IMR-90 (cell line): ENCODE measurements at regions not wholly inside any gene's neighbourhood (a gene's known extent, or its start where the extent isn't known, plus 50 kb on each side); places are given as distances from the start of the nearest gene placed in this dataset.

Experiments
- ATAC-seq: fragments of 200-7000 bp; cut with Tn5 transposase; 2 replicates; pipeline ENCODE4 v1.9.1; 2020; ENCODE audit warnings: low read depth, mild to moderate bottlenecking, moderate library complexity
- BruUV-seq: library from RNA; stranded (reverse); fragments of 400-500 nt; replicated peaks from 2 replicates; lab custom pipeline; 2021; lab: Mats Ljungman, UMichigan
- CTCF ChIA-PET: fragments of 300-600 bp; formaldehyde crosslinking; extraction: SDS; loops from one replicate; lab custom pipeline; 2021; ENCODE audit warnings: antibody characterized with exemption; lab: Yijun Ruan, JAX
- POLR2A ChIA-PET: fragments of 300-600 bp; sonication (Branson Sonifier 250); formaldehyde crosslinking; loops from one replicate; lab custom pipeline; 2022; ENCODE audit warnings: antibody characterized with exemption; ENCODE audit not compliant: unreplicated experiment; lab: Charles Lee
- DNase-seq: peaks from one replicate; pipeline ENCODE4 v3.0.0; 2013
- H2AFZ ChIP-seq: replicated peaks from 2 replicates; pipeline ENCODE3; 2013; ENCODE audit warnings: low read length, mild to moderate bottlenecking; ENCODE audit not compliant: poor library complexity
- H2AK5ac ChIP-seq: 2 replicates; pipeline ENCODE4 v1.6.1; 2013; ENCODE audit warnings: low read depth, low read length, inconsistent platforms
- H2AK9ac ChIP-seq: replicated peaks from 2 replicates; pipeline ENCODE3; 2013; ENCODE audit warnings: mild to moderate bottlenecking, low read depth, low read length, moderate library complexity; ENCODE audit not compliant: poor library complexity
- H2BK120ac ChIP-seq: 2 replicates; pipeline ENCODE4 v1.6.1; 2013; ENCODE audit warnings: low read depth, low read length, inconsistent platforms
- H2BK15ac ChIP-seq: 3 replicates; pipeline ENCODE4 v1.6.1; 2013; ENCODE audit warnings: low read depth, low read length, inconsistent platforms
- H2BK20ac ChIP-seq: 2 replicates; pipeline ENCODE4 v1.6.1; 2013; ENCODE audit warnings: low read depth, mild to moderate bottlenecking, inconsistent platforms, low read length, moderate library complexity
- H2BK5ac ChIP-seq: 2 replicates; pipeline ENCODE4 v1.6.1; 2013; ENCODE audit warnings: mild to moderate bottlenecking, low read depth, low read length, inconsistent platforms; ENCODE audit not compliant: poor library complexity, severe bottlenecking
- H3K14ac ChIP-seq: replicated peaks from 2 replicates; pipeline ENCODE4 v1.6.1; 2013; ENCODE audit warnings: low read depth, low read length, inconsistent platforms
- H3K18ac ChIP-seq: 2 replicates; pipeline ENCODE4 v1.6.1; 2013; ENCODE audit warnings: low read depth, low read length, control low read depth
- H3K23ac ChIP-seq: 2 replicates; pipeline ENCODE4 v1.6.1; 2013; ENCODE audit warnings: low read depth, low read length, inconsistent platforms
- H3K27ac ChIP-seq: 2 replicates; pipeline ENCODE4 v1.5.1; 2013; ENCODE audit warnings: mild to moderate bottlenecking, control low read depth, low read length; ENCODE audit not compliant: insufficient read depth
- H3K27me3 ChIP-seq: 2 replicates; pipeline ENCODE4 v1.6.1; 2013; ENCODE audit warnings: low read length; ENCODE audit not compliant: control insufficient read depth, insufficient read depth
- H3K36me3 ChIP-seq: 2 replicates; pipeline ENCODE4 v1.6.1; 2013; ENCODE audit warnings: low read length, mixed read lengths; ENCODE audit not compliant: control insufficient read depth, insufficient read depth
- H3K4ac ChIP-seq: 2 replicates; pipeline ENCODE4 v1.6.1; 2013; ENCODE audit warnings: low read depth, low read length, inconsistent platforms
- H3K4me1 ChIP-seq: 2 replicates; pipeline ENCODE4 v1.6.1; 2013; ENCODE audit warnings: low read length, mixed read lengths; ENCODE audit not compliant: control insufficient read depth, insufficient read depth
- H3K4me2 ChIP-seq: 2 replicates; pipeline ENCODE4 v1.6.1; 2013; ENCODE audit warnings: low read depth, mild to moderate bottlenecking, control low read depth, low read length, moderate library complexity
- H3K4me3 ChIP-seq: 2 replicates; pipeline ENCODE4 v1.5.1; 2013; ENCODE audit warnings: low read depth, mild to moderate bottlenecking, control low read depth, low read length, moderate library complexity; ENCODE audit not compliant: insufficient read depth
- H3K56ac ChIP-seq: 2 replicates; pipeline ENCODE4 v1.6.1; 2013; ENCODE audit warnings: low read length, inconsistent platforms; ENCODE audit not compliant: insufficient read depth; ENCODE audit errors: extremely low read depth
- H3K79me1 ChIP-seq, 2 experiments: 2 replicates each; pipeline ENCODE4 v1.6.1; 2013; ENCODE audit warnings: low read length in 2 of 2, inconsistent platforms in 1 of 2, low read depth in 1 of 2
- H3K9ac ChIP-seq: 2 replicates; pipeline ENCODE4 v1.6.1; 2013; ENCODE audit warnings: low read depth, low read length, control low read depth
- H3K9me1 ChIP-seq: 2 replicates; pipeline ENCODE4 v1.6.1; 2013; ENCODE audit warnings: low read length, inconsistent platforms; ENCODE audit not compliant: insufficient read depth
- H3K9me3 ChIP-seq: 2 replicates; pipeline ENCODE4 v1.6.1; 2013; ENCODE audit warnings: low read length; ENCODE audit not compliant: control insufficient read depth, insufficient read depth
- H4K20me1 ChIP-seq: 2 replicates; pipeline ENCODE4 v1.6.1; 2013; ENCODE audit warnings: low read length, inconsistent platforms; ENCODE audit not compliant: insufficient read depth
- H4K5ac ChIP-seq: 2 replicates; pipeline ENCODE4 v1.6.1; 2013; ENCODE audit warnings: mild to moderate bottlenecking, low read depth, low read length, control low read depth
- H4K8ac ChIP-seq, 2 experiments: 2 replicates each; pipeline ENCODE4 v1.6.1; 2013; ENCODE audit warnings: low read depth in 2 of 2, low read length in 2 of 2, control low read depth in 1 of 2, inconsistent platforms in 1 of 2
- H4K91ac ChIP-seq: 2 replicates; pipeline ENCODE4 v1.6.1; 2013; ENCODE audit warnings: low read depth, low read length, inconsistent platforms; ENCODE audit not compliant: insufficient read depth
- BHLHE40 ChIP-seq: fragments of 150-350 bp; IDR thresholded peaks from 2 replicates; pipeline ENCODE4 v1.6.1; 2016; ENCODE audit warnings: mild to moderate bottlenecking, low read depth, low read length
- CEBPB ChIP-seq: IDR thresholded peaks from 2 replicates; pipeline ENCODE4 v1.6.1; 2012; ENCODE audit warnings: low read depth, low read length, improper control_type of control experiment
- CHD1 ChIP-seq: IDR thresholded peaks from 2 replicates; pipeline ENCODE4 v1.6.1; 2012; ENCODE audit warnings: low read depth, low read length, improper control_type of control experiment
- ELK1 ChIP-seq: fragments of 150-350 bp; IDR thresholded peaks from 2 replicates; pipeline ENCODE4 v1.6.1; 2016; ENCODE audit warnings: low read depth, mild to moderate bottlenecking, low read length, moderate library complexity, borderline replicate concordance
- FOS ChIP-seq: fragments of 150-350 bp; IDR thresholded peaks from 2 replicates; pipeline ENCODE4 v1.6.1; 2016; ENCODE audit warnings: low read depth, low read length
- MAFK ChIP-seq: IDR thresholded peaks from 2 replicates; pipeline ENCODE4 v1.6.1; 2012; ENCODE audit warnings: low read depth, low read length, improper control_type of control experiment
- MAZ ChIP-seq: IDR thresholded peaks from 2 replicates; pipeline ENCODE4 v1.6.1; 2012; ENCODE audit warnings: low read depth, mild to moderate bottlenecking, low read length, improper control_type of control experiment, moderate library complexity, borderline replicate concordance
- MXI1 ChIP-seq: IDR thresholded peaks from 2 replicates; pipeline ENCODE4 v1.6.1; 2012; ENCODE audit warnings: low read depth, mild to moderate bottlenecking, low read length, moderate library complexity, borderline replicate concordance
- NFE2L2 ChIP-seq: fragments of 150-350 bp; IDR thresholded peaks from 2 replicates; pipeline ENCODE4 v1.6.1; 2016; ENCODE audit warnings: low read depth, mild to moderate bottlenecking, low read length
- POLR2A ChIP-seq: IDR thresholded peaks from 2 replicates; pipeline ENCODE4 v1.6.1; 2012; ENCODE audit warnings: mild to moderate bottlenecking, low read depth, low read length
- RAD21 ChIP-seq: IDR thresholded peaks from 2 replicates; pipeline ENCODE4 v1.6.1; 2012; ENCODE audit warnings: low read length, improper control_type of control experiment
- RCOR1 ChIP-seq: IDR thresholded peaks from 2 replicates; pipeline ENCODE4 v1.6.1; 2012; ENCODE audit warnings: mild to moderate bottlenecking, low read length, improper control_type of control experiment; ENCODE audit not compliant: insufficient replicate concordance
- RFX5 ChIP-seq: IDR thresholded peaks from 2 replicates; pipeline ENCODE4 v1.8.0; 2012; ENCODE audit warnings: low read depth, mild to moderate bottlenecking, low read length, moderate library complexity
- SMC3 ChIP-seq: fragments of 150-350 bp; IDR thresholded peaks from 2 replicates; pipeline ENCODE4 v1.6.1; 2016; ENCODE audit warnings: low read depth, mild to moderate bottlenecking, antibody characterized with exemption, low read length, moderate library complexity
- WGBS, 2 experiments: methylation state at CpG; one replicate each; pipeline versions ENCODE4 v1.1.5 to v1.1.7; 2013; ENCODE audit warnings: missing lambda C conversion rate in 2 of 2; ENCODE audit not compliant: insufficient read length in 1 of 2; ENCODE audit errors: extremely low coverage in 2 of 2; 5-methylcytosine and 5-hydroxymethylcytosine counted together
- dilution Hi-C: fragments of 300-500 bp; cut with HindIII; formaldehyde crosslinking; loops from one replicate; pipeline ENCODE4 v1.14.3; 2018; ENCODE audit warnings: low sequenced_read_pairs; ENCODE audit not compliant: unreplicated experiment
- in situ Hi-C: fragments of 300-500 bp; cut with MboI; formaldehyde crosslinking; loops from 3 replicates; pipeline ENCODE4 v1.14.3; 2019; ENCODE audit warnings: low sequenced_read_pairs, inconsistent platforms, mixed read lengths
- intact Hi-C: fragments of 100-400 bp; cut with micrococcal nuclease; formaldehyde crosslinking; loops from 2 replicates; pipeline ENCODE4 v1.10.0; 2022
- TF ChIP-seq, protein P1 (sequence below): fragments of 150-350 bp; IDR thresholded peaks from 2 replicates; pipeline ENCODE4 v1.6.1; 2017; ENCODE audit warnings: mild to moderate bottlenecking, antibody characterized with exemption, low read length, low read depth
- TF ChIP-seq, protein P2 (sequence below): conservative IDR thresholded peaks from 2 replicates; pipeline ENCODE4 v1.5.1; 2012; ENCODE audit warnings: mild to moderate bottlenecking, low read depth, low read length, improper control_type of control experiment

DNA sequence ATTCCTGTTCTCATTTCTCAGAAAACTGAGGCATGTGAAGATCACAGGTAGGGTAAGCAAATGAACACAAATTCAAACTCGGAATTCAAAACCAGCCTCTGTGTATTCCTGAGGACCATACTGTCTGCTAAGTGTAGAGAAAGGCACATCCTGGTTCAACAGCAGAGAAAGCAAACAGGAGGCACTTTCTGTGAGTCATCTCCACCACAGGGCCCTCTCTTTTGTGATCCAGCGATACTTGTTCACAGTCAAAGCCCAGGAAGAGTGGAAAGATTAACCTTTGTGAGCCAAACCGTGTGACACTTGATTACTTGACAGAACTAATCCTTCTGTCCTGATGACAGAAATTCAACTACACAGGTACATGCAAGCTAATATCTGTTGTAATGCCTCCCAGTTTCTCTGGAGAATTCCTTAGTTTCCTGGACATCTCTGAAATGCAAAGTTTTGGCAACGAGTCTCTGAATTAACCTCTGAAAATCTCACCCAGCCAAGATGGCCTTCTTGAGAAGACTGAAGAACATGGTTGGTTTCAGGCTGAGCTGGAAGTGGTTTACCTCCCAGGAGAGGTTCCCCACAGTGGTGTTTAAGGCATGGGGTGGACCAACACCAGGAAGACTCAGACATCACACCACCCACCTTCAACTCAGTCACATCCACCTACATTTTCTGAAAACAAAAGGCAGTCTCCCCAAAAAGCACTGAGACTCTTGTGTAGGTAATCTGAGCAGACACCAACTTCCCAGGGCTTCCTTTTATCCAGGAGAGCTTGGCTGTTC is 98.2 kb upstream of the ERG start:
- no peak for TF ChIP-seq CHD1
- no peak for TF ChIP-seq RCOR1
- TF ChIP-seq POLR2A = no peak
- no peak for TF ChIP-seq MXI1
- no peak for TF ChIP-seq FOS
- TF ChIP-seq, protein P1, sequence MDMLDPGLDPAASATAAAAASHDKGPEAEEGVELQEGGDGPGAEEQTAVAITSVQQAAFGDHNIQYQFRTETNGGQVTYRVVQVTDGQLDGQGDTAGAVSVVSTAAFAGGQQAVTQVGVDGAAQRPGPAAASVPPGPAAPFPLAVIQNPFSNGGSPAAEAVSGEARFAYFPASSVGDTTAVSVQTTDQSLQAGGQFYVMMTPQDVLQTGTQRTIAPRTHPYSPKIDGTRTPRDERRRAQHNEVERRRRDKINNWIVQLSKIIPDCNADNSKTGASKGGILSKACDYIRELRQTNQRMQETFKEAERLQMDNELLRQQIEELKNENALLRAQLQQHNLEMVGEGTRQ = no peak
- TF ChIP-seq ELK1 = no peak
- TF ChIP-seq, protein P2, sequence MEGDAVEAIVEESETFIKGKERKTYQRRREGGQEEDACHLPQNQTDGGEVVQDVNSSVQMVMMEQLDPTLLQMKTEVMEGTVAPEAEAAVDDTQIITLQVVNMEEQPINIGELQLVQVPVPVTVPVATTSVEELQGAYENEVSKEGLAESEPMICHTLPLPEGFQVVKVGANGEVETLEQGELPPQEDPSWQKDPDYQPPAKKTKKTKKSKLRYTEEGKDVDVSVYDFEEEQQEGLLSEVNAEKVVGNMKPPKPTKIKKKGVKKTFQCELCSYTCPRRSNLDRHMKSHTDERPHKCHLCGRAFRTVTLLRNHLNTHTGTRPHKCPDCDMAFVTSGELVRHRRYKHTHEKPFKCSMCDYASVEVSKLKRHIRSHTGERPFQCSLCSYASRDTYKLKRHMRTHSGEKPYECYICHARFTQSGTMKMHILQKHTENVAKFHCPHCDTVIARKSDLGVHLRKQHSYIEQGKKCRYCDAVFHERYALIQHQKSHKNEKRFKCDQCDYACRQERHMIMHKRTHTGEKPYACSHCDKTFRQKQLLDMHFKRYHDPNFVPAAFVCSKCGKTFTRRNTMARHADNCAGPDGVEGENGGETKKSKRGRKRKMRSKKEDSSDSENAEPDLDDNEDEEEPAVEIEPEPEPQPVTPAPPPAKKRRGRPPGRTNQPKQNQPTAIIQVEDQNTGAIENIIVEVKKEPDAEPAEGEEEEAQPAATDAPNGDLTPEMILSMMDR = no peak
- no peak for TF ChIP-seq RAD21
- TF ChIP-seq MAFK = no peak
- TF ChIP-seq MAZ = no peak
- no peak for TF ChIP-seq NFE2L2
- no peak for TF ChIP-seq RFX5
- no peak for TF ChIP-seq BHLHE40
- TF ChIP-seq SMC3 = no peak
- no peak for TF ChIP-seq CEBPB
- ChIA-PET CTCF (interaction anchor here (0.6 kb wide), 1 partner anchor 442 kb away, joined by 5 read pairs; no protein-coding TSS in a partner anchor), POLR2A (no interaction called here)
- intact Hi-C loops = no loop called here
- dilution Hi-C loops = no loop called here
- Histone ChIP-seq H3K27ac (no peak overlapping the region), H2AFZ (no peak overlapping the region), H2BK5ac (no peak overlapping the region), H3K18ac (no peak overlapping the region), H2AK9ac (no peak overlapping the region), H3K9me1 (no peaks in the 10 kb centered on the region), H2BK15ac (no peak overlapping the region), H3K9ac (no peak overlapping the region), H3K36me3 (no peaks in the 10 kb centered on the region), H4K8ac (no peak overlapping the region), H3K56ac (no peak overlapping the region), H3K79me1 (no peaks in the 10 kb centered on the region), H3K23ac (no peak overlapping the region), H2AK5ac (no peak overlapping the region), H3K4ac (no peak overlapping the region), H3K4me2 (no peak overlapping the region), H4K91ac (no peak overlapping the region), H3K4me3 (no peak overlapping the region), H3K14ac (no peak overlapping the region), H2BK120ac (no peak overlapping the region), H3K4me1 (no peaks in the 10 kb centered on the region), H3K9me3 (no peaks in the 10 kb centered on the region), H4K20me1 (no peaks in the 10 kb centered on the region), H4K5ac (no peak overlapping the region), H3K27me3 (peaks cover 33% of the 10 kb centered on the region), H2BK20ac (no peak overlapping the region)
- BruUV-seq = no TSS peak
- in situ Hi-C loops = no loop called here
- no CpG with 5 or more reads among the region's 4 CpGs for WGBS, 2 experiments
- no peak for DNase-seq
- no peak for ATAC-seq
